ENCODE measurements at regions not wholly inside any gene's neighbourhood (a gene's known extent, or its start where the extent isn't known, plus 50 kb on each side); places are given as distances from the start of the nearest gene placed in this dataset.

GRCh38 chr12:92574911-92575570, 127.7 kb upstream of the PLEKHG7 start:
- no peak for DNase-seq

DNA sequence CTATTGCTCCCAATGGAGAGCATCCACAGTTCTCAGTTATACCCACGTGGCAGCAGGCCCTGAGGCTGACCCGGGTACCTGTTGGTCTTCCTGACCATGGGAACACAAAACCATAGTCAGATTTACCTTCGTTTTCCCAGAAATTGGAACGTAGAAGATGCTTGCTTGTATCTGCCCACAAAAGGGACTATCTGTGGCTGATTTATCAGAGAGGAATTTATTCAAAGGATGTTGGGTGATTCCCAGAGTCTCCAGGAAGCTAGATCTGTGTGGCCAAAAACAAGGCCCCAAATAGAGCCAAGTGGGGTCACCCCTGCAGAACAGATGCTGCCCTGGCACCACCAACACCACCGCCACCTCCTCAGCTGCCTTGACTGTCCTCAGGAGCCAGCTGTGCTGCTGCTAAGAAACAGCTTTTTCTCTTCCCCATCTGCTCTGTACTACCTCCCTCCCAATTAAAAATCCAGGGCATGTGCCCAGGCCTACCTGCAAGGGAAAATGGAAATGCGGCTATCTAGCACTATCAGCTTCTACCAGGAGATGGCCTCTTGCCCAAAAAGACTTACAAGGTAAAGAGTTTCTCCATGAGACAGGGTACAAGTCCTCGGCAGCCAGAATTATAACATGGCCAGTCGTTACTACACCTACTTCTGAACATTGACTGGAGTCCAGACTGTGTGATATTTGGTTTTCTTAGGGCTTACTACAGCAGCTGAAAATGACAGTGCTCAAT, 128.6 kb upstream of the PLEKHG7 start:
- peak; percentile 26 for DNase-seq

DNA sequence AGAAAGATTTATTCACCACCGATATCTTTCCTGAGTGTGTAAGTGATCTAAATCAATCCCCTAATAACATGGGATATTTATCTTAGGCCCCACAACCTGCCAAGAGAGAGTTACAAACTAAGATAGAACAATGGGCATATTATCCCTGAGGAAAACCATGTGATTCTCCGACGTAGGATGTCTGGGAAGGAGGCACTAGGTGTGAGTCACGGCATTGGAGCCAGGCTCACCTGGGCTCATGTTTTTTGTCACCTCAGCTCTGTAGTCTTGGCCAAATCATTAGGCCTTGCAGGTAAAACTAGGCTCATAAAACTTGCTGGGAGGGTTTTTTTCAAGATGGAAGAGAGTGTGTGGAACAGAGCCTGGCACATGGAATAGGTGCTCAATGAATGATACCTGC, 129.7 kb upstream of the PLEKHG7 start:
- DNase-seq = no peak

DNA sequence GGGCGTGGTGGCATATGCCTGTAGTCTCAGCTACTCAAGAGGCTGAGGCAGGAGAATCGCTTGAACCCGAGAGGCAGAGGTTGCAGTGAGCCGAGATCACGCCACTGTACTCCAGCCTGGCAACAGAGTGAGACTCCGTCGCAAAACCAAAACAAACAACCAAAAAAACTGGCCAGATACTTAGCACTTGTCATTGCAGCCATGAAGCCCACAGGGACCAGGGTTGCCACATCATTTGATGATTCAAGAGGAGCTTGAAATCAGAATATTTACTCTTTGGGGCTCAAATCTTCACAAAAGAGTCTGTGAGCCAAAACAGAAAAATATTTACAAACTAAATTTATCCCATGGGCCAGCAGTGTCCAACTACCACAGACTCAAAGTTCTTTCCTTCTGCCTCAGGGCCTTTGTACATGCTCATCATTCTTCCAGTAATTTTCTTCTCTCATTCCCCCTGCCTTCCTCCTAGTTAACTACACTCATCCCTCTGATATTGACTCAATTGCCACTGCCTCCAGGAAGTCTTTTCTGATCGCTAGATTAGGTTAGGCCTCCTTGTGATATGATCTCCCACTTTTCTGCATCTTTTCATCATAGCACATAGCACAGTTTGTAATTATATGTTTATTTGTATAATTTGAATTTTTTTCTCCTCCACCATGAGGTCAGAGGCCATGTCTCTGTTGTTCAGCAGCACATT, 130.8 kb upstream of the PLEKHG7 start:
- no peak for DNase-seq

DNA sequence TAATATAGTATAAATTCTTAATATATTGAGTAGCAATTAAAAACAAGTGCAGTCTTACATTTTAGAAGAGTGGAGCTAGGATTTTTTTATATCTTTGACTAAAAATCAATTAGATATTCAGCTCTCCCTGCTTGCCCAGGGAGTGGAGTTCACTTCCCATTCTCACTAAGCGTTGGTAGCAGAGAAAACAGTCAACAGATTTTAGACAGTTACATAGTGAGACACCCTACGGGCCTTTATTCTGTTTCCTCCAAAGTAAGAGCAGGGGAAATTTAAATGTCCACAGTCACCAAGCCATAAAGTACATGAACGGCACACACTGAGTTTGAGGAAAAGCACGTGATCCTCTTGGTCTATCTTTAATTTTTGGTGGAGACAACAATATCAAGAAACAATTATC, 131.6 kb upstream of the PLEKHG7 start:
- DNase-seq = no peak

- peak; percentile 82 for DNase-seq
These were observed 132.6 kb upstream of the PLEKHG7 start for GRCh38 chr12:92570056-92570753.

- no peak for DNase-seq
These were observed 134.1 kb upstream of the PLEKHG7 start for GRCh38 chr12:92568691-92569090.

- DNase-seq = no peak
These were observed 136.3 kb upstream of the PLEKHG7 start for GRCh38 chr12:92566448-92567019.

- DNase-seq = no peak
These were observed 139.0 kb upstream of the PLEKHG7 start for GRCh38 chr12:92563819-92564218.

DNA sequence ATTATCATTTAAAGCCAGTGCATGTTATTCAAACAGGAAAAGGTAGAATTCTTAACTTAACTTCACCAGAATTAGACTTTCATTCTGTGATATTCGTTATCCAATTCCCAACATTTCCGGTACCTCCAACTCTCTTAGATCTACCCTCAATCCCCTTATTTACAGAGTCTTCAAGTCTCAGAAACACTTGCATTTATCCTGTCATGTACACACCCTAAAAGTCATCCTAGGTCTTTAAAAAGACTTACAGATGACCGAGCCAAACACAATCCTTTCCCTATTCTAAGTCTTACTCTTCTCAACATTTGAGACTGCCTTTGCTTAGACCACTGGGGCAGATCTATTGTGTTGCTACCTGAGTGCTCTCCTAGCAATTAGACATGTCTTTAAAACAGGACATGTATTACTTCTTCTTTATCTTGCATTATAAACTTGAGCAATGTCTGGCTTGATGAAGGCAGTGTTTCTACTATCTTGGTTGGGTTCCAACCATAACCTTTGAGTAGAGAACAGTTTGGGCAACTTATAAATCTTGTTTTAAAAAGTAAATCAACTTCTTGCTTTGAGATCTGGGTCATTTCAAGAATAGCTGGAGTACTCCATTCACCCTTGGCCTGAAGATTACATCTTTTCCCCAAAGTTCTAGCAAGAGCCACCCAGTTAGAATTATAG, 140.6 kb upstream of the PLEKHG7 start:
- DNase-seq = no peak

GRCh38 chr12:92561543-92561899, 141.3 kb upstream of the PLEKHG7 start:
- DNase-seq = peak; percentile 81

DNA sequence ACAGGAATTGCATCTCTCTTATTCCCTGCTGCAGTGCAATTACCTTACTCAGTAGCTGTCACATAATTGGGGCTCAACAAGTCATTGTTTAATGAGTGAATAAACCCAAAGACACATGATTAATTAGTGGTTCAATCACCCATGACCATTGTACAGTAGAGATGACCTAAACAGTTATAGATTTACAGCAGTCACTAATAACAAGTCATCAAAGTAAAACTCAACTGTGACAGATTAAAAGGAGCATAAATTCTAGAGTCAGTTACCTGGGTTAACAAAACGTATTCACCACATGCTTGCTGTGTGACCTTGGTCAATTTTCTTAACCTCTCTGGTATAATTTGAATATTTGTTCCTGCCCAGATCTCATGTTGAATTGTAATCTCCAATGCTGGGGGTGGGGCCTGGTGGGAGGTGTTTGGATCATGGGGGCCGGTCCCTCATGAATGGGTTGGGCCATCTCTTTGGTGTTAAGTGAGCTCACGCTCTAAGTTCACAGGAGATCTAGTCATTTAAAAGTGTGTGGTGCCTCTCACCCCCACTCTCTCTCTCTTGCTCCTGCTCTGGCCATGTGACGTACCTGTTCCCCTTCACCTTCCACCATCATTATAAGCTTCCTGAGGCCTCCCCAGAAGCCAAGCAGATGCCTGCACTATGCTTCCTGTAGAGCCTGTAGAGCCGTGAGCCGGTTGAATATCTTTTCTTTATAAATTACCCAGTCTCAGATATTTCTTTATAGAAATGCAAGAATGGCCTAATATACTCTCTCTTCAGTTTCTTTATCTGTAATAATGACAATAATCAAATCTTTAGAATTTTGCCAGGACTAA, 141.9 kb upstream of the PLEKHG7 start:
- DNase-seq = no peak

DNA sequence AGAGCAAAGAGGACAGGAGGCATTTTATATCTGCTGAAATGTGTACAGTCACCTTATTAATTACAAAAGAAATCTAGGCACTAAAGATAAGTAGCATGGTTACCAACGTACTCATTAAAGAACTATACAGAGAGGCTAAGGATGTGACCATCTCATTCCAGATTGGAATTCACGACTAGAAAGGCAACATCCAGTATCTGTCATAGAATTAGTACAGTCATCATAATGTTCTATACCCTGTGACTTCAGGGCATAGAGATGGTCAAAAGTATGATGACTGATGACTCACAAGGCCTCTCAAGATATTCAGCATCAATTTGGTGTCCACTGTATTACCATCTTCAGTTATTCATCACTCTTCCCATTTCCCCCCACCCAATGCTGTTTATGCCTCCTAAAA, 144.0 kb upstream of the PLEKHG7 start:
- no peak for DNase-seq

DNA sequence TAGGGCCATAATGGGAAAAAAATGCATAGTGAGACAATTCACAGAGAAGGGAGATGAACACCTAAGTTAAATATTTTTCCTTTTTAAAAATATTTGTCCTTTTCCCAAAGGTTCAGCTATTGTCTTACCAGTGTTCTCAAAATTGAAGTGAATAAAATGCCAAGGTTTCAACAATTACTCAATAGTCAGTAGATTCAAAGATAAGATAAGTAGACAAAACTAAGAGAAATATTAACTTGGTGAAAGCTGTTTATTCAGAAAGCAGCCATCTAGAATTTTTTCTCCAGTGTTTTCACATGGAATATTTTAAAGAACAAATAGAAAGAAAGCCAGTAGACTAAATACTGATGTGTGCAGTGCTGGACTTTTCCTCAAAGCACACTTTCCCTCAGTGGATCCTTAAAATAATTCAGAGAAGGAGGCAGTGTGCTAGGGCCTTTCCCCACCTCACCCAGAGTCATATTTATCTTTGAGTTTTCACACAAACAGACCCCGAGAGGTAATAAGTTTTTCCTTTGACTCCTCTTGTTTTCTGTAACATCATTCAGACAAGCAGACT, 144.5 kb upstream of the PLEKHG7 start:
- no peak for DNase-seq

GRCh38 chr12:92557422-92557724, 145.4 kb upstream of the PLEKHG7 start:
- DNase-seq = no peak

GRCh38 chr12:92556637-92557421, 146.0 kb upstream of the PLEKHG7 start:
- no peak for DNase-seq

DNA sequence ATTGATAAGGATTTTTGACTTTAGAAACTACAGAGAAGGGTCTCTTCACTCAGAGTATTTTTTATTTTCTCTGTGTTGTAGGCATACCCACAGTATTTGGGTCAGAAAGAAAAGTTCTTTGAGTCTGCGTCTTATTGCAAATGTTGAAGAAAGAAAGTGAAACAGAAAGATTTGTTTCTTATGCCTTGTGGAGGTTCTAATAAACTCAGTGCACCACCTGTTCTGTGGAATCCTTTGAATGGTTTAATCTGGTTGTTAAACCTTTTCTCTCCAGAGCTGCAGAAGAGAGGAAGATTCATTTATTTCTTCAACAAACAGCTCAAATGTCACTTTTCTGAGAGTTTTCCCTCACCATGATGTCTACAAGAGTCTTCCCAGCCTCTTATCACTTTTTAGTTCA, 146.6 kb upstream of the PLEKHG7 start:
- DNase-seq = no peak

- no peak for DNase-seq
These were observed 148.4 kb upstream of the PLEKHG7 start for GRCh38 chr12:92554158-92555073.

GRCh38 chr12:92553389-92553788, 149.4 kb upstream of the PLEKHG7 start:
- DNase-seq = no peak

Data from fibroblast of skin of right quadriceps (primary cell).